OCI-LY1 (cell line): ENCODE measurements at regions not wholly inside any gene's neighbourhood (a gene's known extent, or its start where the extent isn't known, plus 50 kb on each side); places are given as distances from the start of the nearest gene placed in this dataset.

Experiments used
- CTCF ChIP-seq: fragments of 200-600 bp; sonication (generic), shearing (Covaris generic); IDR thresholded peaks from 2 replicates; pipeline ENCODE4 v1.5.1; 2017; ENCODE audit warnings: mild to moderate bottlenecking, antibody characterized with exemption, low read length, moderate library complexity, mixed read lengths
- EZH2 ChIP-seq: fragments of 200-600 bp; sonication (generic), shearing (Covaris generic); IDR thresholded peaks from 2 replicates; pipeline ENCODE4 v1.8.0; 2017; ENCODE audit warnings: borderline replicate concordance, mixed run types, mild to moderate bottlenecking, antibody characterized with exemption, low read length, moderate library complexity, mixed read lengths

- TF ChIP-seq CTCF: no peak
- TF ChIP-seq EZH2: no peak
Observed at GRCh38 chr2:144261966-144262365, 258.0 kb downstream of the ZEB2 start.
